Stimulated activated effector memory CD8-positive, alpha-beta T cell treated with anti-CD3 and anti-CD28 coated beads, Interleukin-12 subunit alpha, Interleukin-12 subunit beta, amount 100 ng/mL, for 72 hours (primary cell): ENCODE measurements at regions not wholly inside any gene's neighbourhood (a gene's known extent, or its start where the extent isn't known, plus 50 kb on each side); places are given as distances from the start of the nearest gene placed in this dataset.
"Not testable (repeated sequence)": the region's sequence is repeated elsewhere in the genome, so short reads cannot be mapped to it uniquely, and the experiment has no call there.

Experiments used
- ATAC-seq: fragments of 150-1000 bp; cut with Tn5 transposase; 2 replicates; pipeline ENCODE4 v1.10.0; 2021
- DNase-seq, 2 donors: peaks; one replicate each; pipeline ENCODE4 v3.0.0; 2021 to 2022; ENCODE audit warnings: low spot score in 2 of 2
- H3K27ac Mint-ChIP-seq: one replicate; pipeline ENCODE4 v1.8.0; 2022; ENCODE audit warnings: mild to moderate bottlenecking, mixed read lengths
- H3K36me3 Mint-ChIP-seq: one replicate; pipeline ENCODE4 v1.8.0; 2022; ENCODE audit warnings: mild to moderate bottlenecking, mixed read lengths
- H3K4me1 Mint-ChIP-seq: one replicate; pipeline ENCODE4 v1.8.0; 2022; ENCODE audit warnings: mixed read lengths
- H3K4me3 Mint-ChIP-seq: one replicate; pipeline ENCODE4 v1.8.0; 2022; ENCODE audit warnings: mild to moderate bottlenecking, mixed read lengths
- H3K9me3 Mint-ChIP-seq: one replicate; pipeline ENCODE4 v1.8.0; 2022; ENCODE audit warnings: mixed read lengths

DNA sequence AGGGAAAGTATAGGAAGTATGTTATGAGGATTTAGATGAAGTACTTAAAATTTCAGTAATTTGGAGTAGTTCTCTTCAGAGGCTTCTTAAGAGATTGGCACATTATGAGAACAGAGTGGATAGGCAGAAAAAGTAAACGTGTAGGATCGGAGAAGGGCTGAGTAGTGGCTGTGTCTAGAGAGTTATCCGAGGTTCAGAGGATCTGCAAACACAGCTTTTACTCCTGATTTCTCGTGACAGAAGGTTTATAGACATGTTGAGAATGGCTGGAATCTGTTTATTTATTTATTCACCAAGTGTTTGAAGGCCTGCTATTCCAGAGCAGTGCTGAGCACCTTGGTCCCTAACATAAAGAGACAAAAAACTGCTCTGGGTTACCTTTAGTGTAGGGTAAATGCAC is 51.4 kb upstream of the NIPA1 start:
- H3K4me3 Mint-ChIP-seq, ATAC-seq, DNase-seq, H3K9me3 Mint-ChIP-seq, H3K36me3 Mint-ChIP-seq, H3K27ac Mint-ChIP-seq: not testable (repeated sequence)
- peaks cover 13% of the 10 kb centered on the region for H3K4me1 Mint-ChIP-seq

- Mint-ChIP-seq H3K4me3 (no peak overlapping the region), H3K27ac (no peak overlapping the region), H3K36me3 (no peaks in the 10 kb centered on the region), H3K9me3 (no peaks in the 10 kb centered on the region), H3K4me1 (peaks cover 19% of the 10 kb centered on the region)
- ATAC-seq = no peak
- DNase-seq = no peak
These were observed 50.7 kb upstream of the NIPA1 start for GRCh38 chr15:22735781-22736180.

GRCh38 chr15:22736200-22736599 is 50.2 kb upstream of the NIPA1 start:
- H3K4me1 Mint-ChIP-seq = peaks cover 19% of the 10 kb centered on the region
- H3K36me3 Mint-ChIP-seq, ATAC-seq, H3K9me3 Mint-ChIP-seq, DNase-seq, H3K27ac Mint-ChIP-seq, H3K4me3 Mint-ChIP-seq: not testable (repeated sequence)
